HG02642 (cell line): ENCODE measurements at regions not wholly inside any gene's neighbourhood (a gene's known extent, or its start where the extent isn't known, plus 50 kb on each side); places are given as distances from the start of the nearest gene placed in this dataset.

Experiments
- ATAC-seq: cut with Tn5 transposase; IDR thresholded peaks from one replicate; pipeline ENCODE4 v1.9.1; 2021; ENCODE audit warnings: mild to moderate bottlenecking; ENCODE audit not compliant: unreplicated experiment, poor library complexity

- ATAC-seq, result no peak
These were observed 276.9 kb upstream of the RAB6C start for GRCh38 chr2:129702416-129703176.

GRCh38 chr2:129705085-129705484, 274.4 kb upstream of the RAB6C start:
- ATAC-seq, result no peak

DNA sequence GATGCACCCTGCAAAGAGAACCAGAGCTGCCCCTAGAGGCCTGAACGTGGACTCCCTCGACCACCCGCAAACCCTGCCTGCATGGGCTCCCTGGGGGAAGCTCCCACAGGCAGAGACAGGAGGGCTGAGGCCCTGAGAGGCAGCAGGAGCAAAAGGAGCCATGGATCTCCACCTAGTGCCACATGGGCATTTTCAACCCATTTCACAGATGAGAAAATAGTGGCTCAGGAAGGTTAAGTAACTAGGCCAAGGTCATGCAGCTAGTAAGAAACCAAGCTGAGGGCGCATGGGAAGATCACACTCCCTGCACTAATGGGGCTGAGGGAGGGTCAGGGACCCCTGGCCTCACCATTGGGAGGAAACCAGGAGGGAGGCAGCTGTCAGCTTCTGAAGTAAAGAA, 271.7 kb upstream of the RAB6C start:
- no peak for ATAC-seq

GRCh38 chr2:129708221-129708967, 271.1 kb upstream of the RAB6C start:
- ATAC-seq, result no peak

DNA sequence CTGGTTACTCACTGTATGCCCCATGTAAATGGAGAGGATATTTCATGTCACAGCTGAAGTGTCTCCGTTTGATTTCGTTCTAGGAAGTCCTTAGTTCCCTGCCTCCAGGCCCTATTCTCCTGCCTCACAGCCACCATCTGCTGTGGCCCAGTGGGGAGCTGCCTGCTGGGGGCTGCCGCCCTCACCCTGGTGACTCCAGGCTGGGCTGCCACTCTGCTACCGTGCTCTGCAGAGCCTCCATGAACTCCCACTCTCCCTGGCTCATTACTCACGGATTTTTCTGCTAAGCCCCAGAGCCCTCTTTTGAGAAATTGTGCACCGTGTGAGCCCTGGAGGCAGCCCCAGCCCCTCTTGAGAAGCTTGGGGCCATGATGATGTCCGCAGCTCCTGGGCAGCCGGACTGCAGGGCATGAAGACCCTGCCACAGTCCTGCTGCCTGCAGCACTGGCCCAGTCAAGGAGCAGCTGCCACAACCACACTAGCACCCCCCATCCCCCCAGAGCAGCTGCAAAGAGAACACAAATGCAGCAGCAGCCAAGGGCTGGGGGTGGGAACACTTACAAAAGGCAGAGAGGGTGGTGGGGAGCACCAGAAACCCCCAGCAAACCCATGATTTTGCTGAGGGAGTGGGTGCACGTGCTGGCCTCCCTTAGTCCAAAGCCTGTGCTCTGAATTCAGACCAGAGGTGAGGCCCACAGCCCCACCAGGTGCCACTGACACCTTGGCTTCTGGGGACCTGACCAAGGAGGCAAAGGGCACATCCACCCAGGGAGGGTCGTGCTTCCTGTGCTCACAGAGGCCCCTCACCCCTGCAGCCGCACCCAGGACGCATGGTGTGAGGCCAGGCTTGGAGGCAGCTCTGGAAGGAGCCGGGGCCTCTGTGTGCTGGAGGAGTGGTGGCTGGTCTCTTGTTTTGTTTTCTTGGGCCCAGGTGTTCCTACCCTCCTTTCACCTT, 270.2 kb upstream of the RAB6C start:
- ATAC-seq, result no peak

GRCh38 chr2:129709956-129710598, 269.4 kb upstream of the RAB6C start:
- no peak for ATAC-seq

DNA sequence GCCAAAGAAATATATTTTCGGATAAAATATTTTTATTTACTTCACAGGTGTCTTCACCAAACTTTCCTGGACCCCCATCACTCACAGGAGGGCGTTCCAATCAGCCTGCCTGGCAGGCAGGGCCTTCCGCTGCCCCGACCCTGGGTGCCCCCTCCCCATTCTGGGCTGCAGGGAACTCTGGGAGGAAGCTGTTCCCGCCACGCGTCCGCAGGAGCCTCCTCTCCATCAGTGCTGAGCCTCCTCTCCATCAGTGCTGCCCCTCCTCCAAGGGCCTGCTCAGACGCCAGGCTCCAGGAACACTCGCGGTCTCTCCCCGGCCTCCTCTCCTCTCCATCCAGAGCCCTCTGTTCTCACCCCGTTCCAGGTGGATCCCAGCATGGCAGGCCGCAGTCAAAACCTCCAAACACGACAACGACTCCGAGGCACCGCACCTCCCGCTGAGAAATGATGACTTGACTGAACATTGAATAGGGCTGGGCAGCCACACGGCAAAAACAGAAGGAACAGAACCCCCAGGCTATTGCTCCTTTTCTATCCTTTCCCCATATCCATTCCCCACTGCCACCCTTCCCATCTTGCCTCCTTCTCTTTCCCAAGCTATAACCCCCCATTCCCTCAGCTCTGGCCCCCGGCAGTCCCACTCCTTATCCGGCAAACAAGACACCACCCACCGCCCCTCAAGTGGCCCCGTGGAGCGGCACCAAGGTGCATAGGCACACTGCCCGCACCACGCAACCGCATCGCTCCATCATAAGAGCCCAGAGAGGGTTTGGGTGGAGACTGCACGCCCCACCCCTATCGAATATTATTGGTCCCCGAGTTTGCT, 268.6 kb upstream of the RAB6C start:
- no peak for ATAC-seq

DNA sequence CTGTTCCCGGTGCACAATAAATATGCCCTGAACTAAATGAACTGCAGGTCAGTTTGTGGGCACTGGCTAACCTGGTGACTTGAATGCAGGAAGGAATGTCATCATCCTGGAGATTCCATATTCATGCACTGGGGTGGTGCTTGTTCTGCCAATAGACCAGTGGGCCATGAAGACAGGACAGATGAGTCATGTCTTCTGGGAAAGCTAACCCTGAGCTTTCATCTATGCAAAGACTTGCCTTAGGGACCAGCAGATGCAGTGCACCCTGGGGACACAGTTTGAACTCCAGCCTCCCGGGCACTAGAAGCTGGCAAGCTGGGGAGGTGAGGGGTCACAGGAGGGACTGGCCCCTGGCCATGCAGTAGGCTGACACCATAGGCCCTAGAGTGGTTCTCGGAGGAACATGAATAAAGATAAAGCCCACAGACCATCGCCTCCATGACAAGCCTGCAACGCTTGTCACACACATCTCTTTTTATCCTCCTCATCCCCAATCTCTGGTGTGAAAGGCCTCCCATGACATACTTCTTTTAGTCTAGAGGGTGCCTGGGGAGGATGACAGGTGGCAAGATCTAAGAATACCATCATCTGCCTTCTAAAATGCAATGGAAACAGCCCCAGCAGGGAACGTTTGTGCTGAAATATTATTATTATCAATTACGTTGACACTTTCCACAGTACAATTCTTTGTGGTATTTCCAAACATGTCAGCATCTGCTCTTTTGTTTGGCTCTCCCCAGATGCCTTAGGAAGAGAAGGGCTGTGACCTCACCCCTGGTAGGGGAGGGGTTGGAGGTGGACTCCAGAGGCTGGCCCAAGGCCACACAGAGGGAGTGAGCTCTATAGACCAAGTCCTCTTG, 267.4 kb upstream of the RAB6C start:
- no peak for ATAC-seq

GRCh38 chr2:129712676-129712985, 266.8 kb upstream of the RAB6C start:
- no peak for ATAC-seq

GRCh38 chr2:129713337-129713736, 266.1 kb upstream of the RAB6C start:
- ATAC-seq, result no peak

- ATAC-seq, result no peak
These were observed 262.5 kb upstream of the RAB6C start for GRCh38 chr2:129716781-129717559.

GRCh38 chr2:129717560-129718130, 261.8 kb upstream of the RAB6C start:
- no peak for ATAC-seq

DNA sequence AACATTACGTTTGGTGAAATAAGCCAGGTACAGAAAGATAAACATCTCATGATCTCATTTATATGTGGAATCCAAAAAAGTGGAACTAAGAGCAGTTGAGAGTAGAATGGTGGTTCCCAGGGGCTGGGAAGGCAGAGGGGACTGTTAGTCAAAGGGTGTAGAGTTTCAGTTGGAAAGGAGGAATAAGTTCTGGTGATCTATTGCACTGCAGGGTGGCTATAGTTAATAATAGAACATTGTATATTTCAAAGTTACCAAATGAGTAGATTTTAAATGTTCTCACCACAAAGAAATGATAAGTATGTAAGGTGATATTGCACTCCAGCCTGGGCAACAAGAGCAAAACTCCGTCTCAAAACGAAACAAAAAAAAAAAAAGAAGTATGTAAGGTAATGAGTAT, 260.1 kb upstream of the RAB6C start:
- ATAC-seq, result no peak

DNA sequence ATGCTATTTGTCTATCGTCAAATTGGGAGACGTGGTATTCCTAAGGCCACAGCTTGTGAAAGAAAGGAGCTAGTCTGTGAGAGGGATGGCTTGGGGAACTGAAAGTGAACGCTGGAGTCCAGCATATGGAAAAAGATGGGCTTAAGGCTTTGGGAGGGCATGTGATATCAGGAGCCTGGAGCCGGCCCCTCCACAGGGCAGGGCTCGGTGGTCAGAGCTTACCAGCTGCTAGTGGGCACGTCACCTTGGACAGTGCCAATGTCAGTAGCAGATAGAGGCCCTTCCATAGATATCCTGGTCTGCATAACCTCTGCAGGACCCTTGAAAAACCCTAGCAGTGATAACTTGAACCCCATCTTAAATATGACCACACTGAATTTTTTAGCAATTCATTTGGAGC, 259.1 kb upstream of the RAB6C start:
- ATAC-seq, result no peak

GRCh38 chr2:129720761-129721160, 258.7 kb upstream of the RAB6C start:
- no peak for ATAC-seq

DNA sequence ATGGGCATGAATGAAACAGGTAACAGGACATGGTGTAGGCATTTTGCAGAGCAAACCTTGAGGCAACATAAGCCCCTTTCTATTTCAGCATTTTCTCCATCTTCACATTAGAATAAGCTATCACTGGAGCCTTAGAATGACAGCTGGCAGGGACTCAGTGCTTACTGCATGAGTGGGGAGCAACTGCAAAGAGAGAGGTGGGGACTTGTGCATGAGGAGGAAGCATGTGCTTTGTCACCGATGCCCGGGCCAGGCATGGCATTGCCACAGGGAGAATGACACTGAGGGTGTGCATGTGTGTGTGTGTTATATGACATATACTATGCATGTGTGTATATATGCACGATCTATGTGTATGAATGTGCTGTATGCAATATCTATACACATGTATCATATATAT, 258.2 kb upstream of the RAB6C start:
- ATAC-seq, result no peak

- no peak for ATAC-seq
These were observed 257.6 kb upstream of the RAB6C start for GRCh38 chr2:129721846-129722245.
